Tibial nerve (tissue), 4 donors: ENCODE measurements at regions not wholly inside any gene's neighbourhood (a gene's known extent, or its start where the extent isn't known, plus 50 kb on each side); places are given as distances from the start of the nearest gene placed in this dataset.
"Not testable (repeated sequence)": the region's sequence is repeated elsewhere in the genome, so short reads cannot be mapped to it uniquely, and the experiment has no call there.

ENCODE experiments used
- EP300 ChIP-seq, 2 donors: sonication (generic); formaldehyde crosslinking; IDR thresholded peaks; one replicate each; pipeline ENCODE4 v1.6.1; 2017; ENCODE audit warnings: antibody characterized with exemption in 2 of 2, mild to moderate bottlenecking in 1 of 2
- TF ChIP-seq, protein P1 (sequence below), 5 experiments: fragments of 200-600 bp in 3 of 5; fragments of 450-650 bp in 2 of 5; sonication (generic) in 3 of 5; IDR thresholded peaks; one replicate each; pipeline ENCODE4 v1.5.1; 2016 to 2019; ENCODE audit warnings: antibody characterized with exemption in 5 of 5, mild to moderate bottlenecking in 3 of 5, moderate library complexity in 2 of 5

DNA sequence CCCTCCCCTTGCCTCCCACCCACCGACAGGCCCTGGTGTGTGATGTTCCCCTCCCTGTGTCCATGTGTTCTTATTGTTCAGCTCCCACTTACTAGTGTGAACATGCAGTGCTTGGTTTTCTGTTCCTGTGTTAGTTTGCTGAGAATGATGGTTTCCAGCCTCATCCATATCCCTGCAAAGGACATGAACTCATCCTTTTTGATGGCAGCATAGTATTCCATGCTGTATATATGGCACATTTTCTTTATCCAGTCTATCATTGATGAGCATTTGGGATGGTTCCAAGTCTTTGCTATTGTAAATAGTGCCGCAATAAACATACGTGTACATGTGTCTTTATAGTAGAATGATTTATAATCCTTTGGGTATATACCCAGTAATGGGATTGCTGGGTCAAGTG is 538.1 kb upstream of the ZNF804A start:
- TF ChIP-seq, protein P1, sequence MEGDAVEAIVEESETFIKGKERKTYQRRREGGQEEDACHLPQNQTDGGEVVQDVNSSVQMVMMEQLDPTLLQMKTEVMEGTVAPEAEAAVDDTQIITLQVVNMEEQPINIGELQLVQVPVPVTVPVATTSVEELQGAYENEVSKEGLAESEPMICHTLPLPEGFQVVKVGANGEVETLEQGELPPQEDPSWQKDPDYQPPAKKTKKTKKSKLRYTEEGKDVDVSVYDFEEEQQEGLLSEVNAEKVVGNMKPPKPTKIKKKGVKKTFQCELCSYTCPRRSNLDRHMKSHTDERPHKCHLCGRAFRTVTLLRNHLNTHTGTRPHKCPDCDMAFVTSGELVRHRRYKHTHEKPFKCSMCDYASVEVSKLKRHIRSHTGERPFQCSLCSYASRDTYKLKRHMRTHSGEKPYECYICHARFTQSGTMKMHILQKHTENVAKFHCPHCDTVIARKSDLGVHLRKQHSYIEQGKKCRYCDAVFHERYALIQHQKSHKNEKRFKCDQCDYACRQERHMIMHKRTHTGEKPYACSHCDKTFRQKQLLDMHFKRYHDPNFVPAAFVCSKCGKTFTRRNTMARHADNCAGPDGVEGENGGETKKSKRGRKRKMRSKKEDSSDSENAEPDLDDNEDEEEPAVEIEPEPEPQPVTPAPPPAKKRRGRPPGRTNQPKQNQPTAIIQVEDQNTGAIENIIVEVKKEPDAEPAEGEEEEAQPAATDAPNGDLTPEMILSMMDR (IDR thresholded peaks at IDR 0.05): not testable (repeated sequence)
- TF ChIP-seq EP300 (IDR thresholded peaks at IDR 0.05): not testable (repeated sequence)
